GM21367 (cell line): ENCODE measurements at regions not wholly inside any gene's neighbourhood (a gene's known extent, or its start where the extent isn't known, plus 50 kb on each side); places are given as distances from the start of the nearest gene placed in this dataset.

Experiments used
- ATAC-seq: cut with Tn5 transposase; IDR thresholded peaks from one replicate; pipeline ENCODE4 v1.9.1; 2021; ENCODE audit not compliant: unreplicated experiment

DNA sequence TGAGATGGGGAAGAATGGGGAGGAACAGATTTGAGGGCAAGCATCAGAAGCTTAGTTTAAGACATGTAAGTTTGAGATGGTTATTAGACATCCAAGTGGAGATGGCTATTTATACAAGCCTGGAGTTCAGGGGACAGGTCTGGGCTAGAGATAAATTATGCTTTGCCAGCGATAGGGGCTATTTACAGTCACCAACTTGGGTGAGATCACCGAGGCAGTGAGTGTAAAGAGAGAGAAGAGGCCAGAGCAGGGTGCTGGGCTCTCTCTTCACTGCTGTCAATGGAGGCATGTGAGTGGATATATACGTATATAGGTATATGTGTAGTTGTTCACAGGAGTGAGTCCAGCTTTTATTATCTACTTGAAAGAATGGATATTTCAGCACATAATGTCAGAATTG lies 81.0 kb downstream of the QPCT start:
- no peak for ATAC-seq

DNA sequence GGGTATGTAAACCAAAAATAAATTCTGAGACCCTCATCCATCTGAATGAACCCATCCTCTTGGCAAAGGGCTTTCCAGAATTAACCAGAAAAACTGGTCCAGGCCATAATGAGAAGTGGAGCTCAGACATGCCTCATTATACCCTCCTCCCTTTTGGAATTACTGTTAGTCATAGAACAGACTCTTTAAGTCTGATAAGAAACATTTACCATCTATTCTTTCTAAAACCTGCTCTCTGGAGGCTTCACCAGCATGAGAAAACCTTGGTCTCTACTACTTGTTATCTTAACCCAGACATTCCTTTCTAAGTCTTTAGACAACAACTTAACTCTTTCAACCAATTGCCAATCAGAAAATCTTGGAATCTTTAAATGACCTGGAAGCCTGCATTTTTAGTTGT lies 82.8 kb downstream of the QPCT start:
- no peak for ATAC-seq

DNA sequence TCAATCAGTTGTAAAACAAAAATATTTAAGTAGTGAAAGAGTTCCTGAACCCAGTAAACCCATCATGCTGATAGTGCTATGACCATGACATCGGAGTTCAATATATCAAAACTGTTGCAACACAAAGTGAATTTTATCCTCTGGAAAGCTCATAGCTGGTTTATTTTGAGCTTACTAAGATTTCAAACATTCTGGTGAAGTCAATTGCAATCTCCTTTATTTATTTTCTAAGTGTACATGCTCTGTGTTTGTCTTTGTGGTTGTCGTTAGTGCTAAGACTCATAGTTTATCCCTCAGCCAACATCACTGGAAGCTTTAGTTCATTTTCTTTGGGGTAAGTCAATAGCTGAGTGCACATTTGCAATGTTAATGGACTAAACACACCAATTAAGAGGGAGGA lies 91.9 kb downstream of the QPCT start:
- ATAC-seq, result no peak

DNA sequence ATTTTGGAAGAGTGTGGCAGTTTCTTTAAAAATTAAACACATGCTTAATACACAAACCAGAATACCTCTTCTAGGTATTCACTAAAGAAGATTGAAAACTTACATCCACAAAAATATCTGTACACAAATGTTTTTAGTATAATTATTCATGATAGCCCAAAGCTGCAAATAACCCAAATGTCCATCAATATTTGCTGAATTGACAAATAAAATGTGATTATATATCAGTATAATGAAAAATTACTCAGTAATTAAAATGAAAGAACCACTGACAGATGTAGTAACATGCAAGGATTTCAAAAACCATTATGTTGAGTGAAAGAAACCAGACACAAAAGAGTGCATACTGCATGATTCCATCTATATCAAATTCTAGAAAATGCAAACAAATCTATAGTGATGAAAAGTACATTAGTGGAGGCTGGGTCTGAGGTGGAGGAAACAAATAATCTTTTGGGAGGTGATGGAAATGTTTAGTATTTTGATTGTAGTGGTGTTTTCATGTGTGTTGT lies 94.8 kb downstream of the QPCT start:
- no peak for ATAC-seq

DNA sequence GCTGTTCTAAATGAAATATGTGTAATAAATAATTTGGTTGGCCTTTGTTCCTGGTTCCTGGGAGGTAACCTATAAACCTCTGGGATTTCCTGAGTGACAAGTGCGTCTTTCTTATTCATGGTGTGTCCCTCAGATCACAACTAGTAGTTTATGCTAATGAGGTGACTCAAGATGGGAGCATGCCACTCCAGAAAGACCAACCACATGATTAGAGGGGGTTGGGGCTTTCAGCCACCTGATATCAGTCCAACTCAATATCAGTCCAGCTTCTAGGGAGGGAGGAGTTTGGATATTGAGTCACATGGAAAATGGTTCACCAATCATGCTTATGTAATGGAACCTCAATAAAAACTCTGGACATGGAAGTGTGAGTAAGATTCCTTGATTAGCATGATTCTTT lies 96.6 kb downstream of the QPCT start:
- ATAC-seq, result no peak

DNA sequence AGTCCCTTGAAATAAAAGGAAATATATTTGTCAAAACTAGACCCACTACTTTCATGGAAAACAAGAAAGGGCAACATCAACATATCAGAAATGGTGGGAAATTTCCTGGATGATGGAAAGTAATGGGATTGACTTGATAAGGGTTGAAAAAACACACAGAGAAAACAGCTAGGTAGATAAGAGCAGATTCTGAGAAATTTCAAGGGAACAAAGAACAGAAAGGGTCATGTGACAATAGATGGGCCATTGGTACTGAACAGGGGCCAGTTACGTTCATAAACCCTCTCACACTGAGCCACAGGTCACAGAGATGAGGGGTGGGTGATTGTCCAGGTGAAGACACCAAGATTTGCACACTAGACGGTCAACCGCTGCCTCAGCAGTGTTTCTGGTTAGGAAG lies 98.7 kb downstream of the QPCT start:
- no peak for ATAC-seq

DNA sequence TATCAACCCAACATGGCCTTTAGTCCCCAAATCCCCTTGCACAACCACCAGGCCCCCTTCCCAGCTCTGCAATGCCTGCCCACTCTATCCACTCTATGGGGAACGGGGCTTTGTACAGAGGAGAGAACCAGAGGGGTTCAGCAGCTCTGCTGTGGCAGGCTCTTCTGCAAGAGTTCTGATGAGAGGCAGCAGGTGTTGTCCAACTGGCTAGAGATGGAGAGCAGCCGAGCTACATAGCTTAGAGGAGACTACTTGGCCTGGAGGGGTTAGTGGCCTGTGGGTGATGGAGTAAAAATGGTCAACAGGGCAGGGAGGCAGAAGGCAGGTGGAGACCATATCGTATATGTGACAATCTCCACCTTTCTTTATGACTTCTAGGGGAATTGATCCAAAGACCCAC lies 103.0 kb downstream of the QPCT start:
- ATAC-seq, result no peak

DNA sequence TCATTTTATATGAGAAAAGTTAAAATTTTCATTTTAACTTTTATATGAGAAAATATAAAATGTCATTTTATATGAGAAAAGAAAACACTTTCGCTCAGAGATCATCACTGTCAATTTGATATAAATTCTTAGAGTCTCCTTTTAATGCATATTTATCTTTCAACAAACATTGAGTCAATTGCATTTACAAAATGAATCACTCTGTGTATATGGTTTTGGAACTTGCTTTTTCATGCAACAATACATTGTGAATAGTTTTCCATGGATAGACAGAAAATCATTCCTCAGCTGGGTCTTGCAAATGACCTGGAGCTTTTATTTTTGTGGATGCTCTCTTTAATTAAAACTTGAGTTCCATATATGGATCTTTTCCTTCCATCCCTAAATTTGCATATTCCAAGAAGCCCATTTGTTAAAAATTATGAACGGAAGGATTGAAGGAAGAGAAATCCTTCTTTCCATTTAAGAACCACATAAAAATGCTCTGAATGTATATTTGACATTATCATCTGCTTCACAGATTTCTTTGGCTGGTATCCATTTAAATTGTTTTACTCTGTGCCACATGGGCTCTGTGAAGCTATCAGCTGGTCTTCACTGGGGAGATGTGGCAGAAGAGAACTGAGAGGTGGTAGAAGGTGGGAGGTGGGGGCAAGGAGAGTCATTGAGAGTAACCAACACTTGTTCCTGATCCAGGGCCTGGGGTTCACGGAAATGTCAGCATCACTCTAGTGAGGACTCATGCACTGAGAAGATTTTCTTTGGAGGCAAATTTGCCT lies 104.1 kb downstream of the QPCT start:
- ATAC-seq, result no peak

DNA sequence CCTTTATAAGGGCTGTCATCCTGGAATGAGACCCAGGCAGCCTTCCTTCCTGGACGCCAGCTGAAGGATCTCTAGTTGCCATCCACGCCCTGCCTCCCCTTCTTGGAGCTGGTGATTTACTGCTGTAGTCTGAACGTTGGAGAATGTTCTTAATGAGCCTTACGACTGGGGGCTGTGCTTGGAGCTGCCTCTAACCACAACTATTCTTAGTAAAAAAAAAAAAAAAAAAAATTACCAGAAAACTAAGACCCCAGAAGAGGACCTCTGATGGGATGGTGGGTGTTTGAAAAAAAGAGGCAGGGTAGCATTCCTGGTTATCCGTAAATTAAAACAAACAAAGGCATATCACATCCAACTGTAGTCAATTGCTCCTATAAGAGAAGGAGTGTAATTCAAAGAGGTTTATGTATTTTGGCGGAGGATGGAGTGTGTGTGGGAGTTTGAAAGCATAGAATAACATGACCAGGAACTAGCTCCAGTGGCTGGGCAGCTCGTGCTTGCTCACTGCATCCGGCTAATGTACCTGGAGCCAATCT lies 105.4 kb downstream of the QPCT start:
- ATAC-seq, result no peak

DNA sequence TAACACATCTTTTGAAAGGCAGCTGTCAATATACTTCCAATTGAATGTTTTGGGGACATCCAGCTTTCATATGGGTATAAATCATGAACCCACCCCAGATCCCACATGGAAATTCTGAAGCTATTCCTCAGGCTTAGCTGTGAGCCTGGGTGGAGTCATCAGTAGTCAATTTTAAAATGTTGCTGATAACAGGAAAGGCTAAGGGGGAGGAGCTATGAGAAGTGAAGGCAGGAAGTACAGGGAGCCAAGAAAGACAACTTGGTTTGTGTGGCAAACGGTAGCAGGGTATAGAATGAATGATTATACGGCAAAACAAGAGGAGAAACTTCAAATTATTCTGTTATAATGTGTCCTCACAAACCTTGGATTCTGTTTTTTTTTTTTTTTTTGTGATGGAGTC lies 108.6 kb downstream of the QPCT start:
- ATAC-seq, result no peak

DNA sequence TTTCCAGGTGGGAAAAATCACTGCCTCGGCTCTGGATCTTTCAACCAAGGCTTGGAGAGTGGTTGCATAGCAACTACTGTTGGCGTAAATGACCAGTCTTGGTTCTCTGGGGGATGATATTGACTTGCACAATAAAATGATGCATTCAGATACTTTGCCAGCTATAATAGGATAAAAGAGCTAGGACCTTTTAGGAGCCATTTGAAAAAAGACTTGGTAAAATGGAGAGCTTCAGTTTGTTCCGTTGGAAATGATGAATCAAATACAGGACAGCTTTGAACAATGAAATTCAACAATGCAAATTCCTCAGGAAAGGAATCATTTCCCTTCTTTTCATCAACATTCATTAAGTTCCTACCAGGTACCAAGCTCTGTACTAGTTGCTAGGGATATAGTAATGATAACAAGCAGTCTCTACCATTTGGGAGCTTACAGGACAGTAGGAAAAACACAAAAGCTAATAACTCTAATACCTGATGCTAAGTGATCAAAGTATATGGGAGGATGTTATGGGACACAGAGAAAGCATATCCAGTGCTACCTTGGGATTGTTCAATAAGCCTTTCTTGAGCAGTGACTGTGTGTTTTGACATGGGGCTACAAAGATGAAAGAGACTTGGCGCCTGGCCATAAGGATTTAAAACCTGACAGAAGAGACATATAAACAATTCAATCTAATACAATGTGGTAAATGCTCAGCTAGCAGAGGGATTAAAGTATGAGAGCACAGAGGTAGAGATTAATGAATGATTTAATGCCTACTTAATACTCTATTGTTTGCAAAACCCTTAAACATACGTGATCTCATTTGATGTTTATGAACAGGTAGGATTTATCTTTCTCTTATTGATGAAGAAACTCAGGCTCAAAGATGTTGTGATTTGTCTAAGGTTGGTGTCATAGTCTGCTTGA lies 110.7 kb downstream of the QPCT start:
- no peak for ATAC-seq

DNA sequence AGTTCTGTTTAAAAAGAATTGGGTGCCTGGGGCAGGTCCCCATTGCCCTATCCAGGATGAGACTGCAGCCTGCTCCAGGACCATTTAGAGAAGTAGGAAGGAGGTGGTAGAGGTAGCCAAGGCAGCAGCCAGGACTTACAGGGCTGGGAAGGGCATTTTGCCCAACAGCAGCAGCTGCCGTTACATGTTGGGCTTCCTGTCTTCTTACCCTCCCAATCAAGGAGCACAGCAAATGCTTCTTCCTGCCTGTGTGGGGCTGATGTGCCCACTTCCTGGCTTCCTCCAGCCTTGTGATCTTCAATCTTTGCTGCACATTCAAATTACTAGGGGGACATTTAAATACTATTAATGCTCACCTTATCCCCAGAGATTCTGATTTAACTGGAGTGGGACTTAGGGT lies 112.0 kb downstream of the QPCT start:
- ATAC-seq, result no peak

DNA sequence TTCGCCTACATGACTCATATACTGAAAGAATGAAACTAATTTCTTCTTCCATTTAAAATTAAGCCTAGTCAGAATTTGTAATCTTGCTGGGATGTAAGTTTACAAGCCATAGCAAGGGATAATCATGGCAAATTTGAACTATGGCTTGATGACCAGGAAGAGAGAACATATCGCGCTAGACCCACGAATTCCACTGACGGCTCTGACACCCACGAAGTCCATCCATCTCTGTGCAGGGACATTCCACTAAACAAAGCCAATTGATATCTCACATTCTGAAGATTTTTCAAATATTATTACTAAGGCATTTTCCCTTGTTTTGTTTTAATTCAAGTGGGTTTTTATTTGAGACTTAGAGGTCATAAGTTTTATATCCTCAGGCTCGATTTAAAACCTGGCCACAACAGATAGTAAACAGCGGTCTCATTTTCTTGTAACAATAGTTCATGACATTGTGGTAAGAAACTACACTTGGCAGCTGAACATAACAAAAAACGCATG lies 113.0 kb downstream of the QPCT start:
- ATAC-seq, result no peak

DNA sequence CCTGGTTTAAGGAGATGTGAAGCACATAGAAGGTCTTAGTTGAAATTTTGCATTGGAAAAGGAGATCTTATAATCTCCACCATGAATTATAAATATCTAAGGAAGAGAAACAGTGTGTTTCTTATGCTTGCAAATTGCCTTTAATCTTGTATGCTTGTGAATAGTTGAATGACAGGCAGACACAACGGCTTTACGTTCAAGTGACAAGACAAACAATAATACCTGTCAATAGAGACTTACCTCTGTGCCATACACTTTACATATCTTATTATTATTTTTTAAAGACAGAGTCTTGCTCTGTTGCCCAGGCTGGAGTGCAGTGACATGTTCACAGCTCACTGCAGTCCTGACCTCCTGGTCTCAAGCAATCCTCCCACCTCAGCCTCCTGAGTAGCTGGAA lies 113.7 kb downstream of the QPCT start:
- no peak for ATAC-seq

DNA sequence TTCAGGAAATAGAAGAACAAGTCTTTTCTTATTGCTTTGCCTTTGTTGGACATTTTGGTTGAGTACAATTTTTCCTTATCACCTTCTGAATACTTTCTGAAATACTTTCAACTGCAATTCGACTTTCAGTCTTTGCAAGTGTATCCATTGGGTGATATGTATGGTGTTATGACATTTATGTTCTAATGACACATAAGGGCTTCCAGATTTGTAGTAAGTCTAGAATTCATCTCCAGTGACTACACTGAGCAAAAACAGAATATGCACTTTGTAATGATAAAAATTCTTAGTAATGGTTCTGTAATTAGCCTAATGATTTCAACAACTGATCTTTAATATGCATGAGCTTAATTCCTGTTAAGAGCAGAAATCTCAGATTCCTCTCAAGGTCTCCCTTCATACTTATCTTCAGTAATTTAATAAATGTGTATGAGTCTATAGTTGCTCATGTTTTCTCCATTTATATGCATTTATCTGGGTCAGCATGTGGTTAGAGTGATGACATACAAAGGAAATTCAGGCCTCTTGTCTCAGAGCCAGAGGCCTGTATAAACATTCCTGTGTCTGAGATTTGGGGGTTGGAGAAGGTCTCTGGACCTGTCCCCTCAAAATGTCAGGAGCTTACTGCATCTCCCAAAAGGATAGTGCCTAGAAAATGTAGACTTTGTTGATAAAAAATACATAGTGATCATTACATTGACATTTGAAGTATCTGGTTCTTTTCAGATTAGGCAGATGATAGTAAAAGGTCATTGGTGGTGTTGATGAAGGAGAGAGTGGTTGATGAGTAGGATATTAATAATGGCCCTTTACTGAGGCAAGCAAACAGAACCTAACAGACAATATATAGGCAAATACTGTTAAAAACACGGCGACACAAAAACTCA lies 114.9 kb downstream of the QPCT start:
- no peak for ATAC-seq

DNA sequence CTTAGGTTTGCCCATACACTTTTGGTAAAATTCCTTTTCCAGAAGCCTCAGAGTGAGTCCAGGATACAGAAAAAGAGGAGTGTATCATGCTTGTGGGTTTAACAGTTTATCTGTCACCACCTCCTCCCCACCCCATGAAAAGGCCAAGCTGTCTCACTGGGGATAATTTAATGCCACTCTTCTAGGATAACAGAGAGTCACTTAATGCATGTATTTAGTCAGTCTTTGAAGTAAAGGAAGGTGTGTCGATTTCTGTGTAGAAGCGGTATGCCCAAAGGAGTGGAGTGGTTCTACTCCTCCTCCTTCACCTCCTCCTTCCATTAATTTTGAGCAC lies 116.4 kb downstream of the QPCT start:
- ATAC-seq, result no peak

DNA sequence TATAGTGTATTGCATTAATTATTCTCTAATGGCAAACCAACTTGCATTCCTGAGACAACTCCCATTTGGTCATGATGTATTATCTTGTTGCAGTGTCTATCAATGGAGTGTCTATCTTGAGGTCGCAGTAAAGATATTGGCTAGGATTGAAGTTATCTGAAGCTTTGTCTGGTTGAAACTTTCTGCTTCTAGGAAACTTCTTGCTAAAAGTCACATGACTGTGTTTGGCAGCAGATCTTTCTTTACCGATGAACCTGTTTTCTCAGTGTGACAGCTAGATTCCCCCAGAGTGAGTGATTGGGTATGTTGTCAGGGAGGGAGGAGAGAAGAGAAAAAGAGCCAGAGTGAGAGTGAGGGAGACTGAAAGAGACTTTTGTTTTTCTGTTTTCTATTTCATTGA lies 119.6 kb downstream of the QPCT start:
- ATAC-seq, result no peak

DNA sequence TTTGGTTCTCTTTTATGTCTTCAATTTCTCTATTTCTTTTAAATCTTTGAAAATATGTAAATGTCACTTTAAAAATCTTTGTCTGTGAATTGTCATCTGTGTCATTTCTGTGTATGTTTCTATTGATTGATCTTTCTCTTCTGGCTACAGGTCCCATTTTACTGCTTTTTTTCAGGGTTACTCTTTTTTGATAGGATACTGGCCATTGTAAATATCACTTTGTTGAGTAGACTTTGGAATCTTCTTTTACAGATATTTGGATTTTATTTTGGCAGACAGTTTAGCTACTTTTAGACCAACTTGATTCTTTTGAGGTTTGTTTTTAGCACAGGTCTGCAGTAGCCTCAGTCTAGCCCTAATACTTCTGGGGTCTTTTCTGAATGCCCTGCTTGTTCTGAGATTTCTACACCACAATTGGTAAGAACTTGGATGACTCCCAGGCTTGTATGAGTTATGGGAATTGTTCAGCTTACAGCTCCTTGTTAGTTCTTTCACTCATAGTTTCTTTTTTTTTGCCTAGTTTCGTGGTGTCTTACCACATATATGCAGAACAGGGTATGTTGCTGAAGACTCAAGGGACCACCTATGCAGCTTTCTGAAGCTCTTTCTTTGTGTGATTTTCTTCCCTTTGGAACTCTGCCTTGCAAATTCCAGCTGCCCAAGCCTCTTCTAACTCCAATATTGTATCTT lies 122.2 kb downstream of the QPCT start:
- no peak for ATAC-seq

DNA sequence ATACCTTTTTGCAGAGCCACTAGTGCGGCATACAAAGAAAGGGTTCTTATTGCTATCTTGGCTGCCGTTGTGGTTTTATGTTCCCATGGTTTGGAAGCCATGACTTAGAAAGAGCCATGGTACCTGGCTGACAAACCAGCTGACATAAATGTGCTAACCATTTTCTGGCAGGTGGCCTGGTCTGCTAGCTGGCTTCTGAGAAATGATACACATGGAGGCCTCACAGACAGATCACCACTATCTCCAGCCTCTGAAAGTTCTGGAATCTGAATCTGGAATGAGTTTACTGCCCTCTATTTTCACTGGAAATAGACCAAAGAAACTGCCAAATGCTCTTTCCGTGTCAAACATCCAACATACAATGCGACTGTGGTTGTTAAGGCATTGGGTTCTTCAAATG lies 123.7 kb downstream of the QPCT start:
- ATAC-seq, result no peak

DNA sequence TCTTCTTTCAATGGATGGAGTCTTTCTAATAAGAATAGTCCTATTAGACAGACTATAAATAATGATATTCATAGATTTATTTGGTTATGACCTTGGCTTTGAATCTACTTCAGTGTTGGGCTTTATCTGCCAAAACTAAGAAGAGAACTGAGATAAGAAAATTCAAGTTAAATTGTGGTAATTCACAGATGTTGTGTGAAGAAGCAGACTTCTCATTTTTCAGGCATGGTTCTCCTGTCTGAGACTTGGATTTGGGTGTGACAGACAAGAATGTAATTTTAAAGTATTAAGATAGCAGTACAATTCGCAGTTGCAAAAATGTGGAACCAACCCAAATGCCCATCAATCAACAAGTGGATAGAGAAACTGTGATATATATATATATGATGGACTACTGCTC lies 124.7 kb downstream of the QPCT start:
- ATAC-seq, result no peak
